GM10266 (cell line): ENCODE measurements at regions not wholly inside any gene's neighbourhood (a gene's known extent, or its start where the extent isn't known, plus 50 kb on each side); places are given as distances from the start of the nearest gene placed in this dataset.

Source experiments
- DNase-seq: peaks from one replicate; pipeline ENCODE4 v3.0.0; 2012; ENCODE audit errors: extremely low spot score
- TF ChIP-seq, protein P1 (sequence below): IDR thresholded peaks from 2 replicates; pipeline ENCODE4 v1.5.1; 2012; ENCODE audit warnings: mild to moderate bottlenecking, low read depth; ENCODE audit not compliant: control insufficient read depth, insufficient read depth; ENCODE audit errors: missing control alignments

DNA sequence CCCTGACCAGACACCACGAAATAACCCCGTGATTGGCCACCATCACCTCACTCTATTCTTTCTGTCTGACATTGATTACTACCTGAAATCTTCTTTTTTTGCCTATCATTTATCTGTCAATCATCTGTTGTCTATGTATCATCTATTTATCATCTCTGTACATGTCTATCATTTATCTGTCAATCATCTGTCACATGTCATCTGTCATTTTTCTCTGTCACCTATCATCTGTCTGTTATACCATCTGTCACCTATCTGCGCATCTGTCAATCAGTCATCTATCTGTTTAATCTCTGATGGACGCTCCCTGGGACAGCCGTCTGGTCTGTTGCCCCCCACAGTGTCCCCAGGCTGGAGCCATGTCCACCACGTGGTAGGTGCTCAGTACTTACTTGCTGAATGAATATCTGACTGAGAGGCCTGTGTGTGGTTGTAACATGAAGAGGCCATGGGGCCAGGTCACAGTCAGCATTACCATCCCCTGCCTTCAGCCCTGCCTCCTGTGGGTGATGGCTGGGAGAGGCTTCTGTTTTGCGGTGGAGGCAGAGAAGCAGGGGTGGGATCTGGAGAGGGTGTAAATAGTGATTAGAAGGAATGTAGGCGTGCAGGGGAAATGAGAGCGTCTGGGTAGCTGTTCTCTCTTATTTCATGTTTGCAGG is 302.7 kb downstream of the QKI start:
- TF ChIP-seq, protein P1, sequence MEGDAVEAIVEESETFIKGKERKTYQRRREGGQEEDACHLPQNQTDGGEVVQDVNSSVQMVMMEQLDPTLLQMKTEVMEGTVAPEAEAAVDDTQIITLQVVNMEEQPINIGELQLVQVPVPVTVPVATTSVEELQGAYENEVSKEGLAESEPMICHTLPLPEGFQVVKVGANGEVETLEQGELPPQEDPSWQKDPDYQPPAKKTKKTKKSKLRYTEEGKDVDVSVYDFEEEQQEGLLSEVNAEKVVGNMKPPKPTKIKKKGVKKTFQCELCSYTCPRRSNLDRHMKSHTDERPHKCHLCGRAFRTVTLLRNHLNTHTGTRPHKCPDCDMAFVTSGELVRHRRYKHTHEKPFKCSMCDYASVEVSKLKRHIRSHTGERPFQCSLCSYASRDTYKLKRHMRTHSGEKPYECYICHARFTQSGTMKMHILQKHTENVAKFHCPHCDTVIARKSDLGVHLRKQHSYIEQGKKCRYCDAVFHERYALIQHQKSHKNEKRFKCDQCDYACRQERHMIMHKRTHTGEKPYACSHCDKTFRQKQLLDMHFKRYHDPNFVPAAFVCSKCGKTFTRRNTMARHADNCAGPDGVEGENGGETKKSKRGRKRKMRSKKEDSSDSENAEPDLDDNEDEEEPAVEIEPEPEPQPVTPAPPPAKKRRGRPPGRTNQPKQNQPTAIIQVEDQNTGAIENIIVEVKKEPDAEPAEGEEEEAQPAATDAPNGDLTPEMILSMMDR, result no peak
- no peak for DNase-seq

DNA sequence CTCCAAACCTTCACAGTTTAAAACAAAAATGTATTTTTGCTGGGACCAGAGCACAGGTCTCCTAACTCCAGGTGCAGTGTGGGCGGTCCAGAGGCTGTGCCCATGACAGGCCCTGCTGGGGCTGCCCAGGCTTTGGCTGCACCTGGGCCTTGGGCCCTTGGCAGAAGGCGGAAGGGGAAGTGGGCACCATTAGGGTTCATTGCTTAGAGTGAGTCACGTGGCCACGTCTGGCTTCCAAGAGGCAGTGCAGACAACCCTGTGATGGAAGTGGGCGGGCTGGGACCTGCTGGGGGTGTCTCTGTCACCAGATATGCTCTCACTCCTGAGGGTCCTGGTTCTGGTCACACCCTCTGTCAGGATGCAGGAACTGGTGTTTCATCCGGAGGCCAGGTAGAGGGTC is 302.2 kb downstream of the QKI start:
- TF ChIP-seq, protein P1, result no peak
- DNase-seq, result no peak

DNA sequence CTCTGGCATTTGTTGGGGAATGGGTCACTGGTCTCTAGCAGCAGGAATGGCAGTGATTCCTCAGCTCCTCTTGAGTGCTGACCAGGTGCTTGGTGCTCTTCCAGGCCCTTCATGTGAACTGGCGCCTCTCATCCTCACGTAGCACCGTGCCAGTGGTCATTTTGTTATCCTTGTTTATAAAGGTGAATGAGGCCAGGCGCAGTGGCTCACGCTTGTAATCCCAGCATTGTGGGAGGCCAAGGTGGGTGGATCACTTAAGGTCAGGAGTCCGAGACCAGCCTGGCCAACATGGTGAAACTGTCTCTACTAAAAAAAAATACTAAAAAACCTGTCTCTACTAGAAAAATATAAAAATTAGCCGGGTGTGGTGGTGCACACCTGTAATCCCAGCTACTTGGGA is 301.3 kb downstream of the QKI start:
- no peak for DNase-seq
- TF ChIP-seq, protein P1, result no peak

DNA sequence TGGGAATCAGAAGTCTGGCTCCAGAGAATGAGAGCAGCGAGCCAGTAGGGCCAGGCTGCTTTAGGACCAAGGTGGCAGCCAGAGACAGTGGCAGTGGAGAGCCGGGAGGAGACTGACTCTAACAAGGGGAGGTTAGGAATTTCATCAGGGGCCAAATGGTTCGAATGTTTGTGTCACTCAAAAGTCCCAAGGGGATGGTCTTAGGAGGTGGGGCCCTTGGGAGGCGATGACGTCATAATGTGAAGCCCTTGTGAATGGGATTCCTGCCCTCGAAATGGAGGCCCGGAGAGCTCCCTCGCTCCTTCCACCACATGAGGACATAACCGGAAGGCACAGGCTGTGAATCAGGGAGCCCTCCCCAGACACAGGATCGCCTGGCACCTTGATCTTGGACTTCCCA is 299.7 kb downstream of the QKI start:
- TF ChIP-seq, protein P1, result no peak
- no peak for DNase-seq

DNA sequence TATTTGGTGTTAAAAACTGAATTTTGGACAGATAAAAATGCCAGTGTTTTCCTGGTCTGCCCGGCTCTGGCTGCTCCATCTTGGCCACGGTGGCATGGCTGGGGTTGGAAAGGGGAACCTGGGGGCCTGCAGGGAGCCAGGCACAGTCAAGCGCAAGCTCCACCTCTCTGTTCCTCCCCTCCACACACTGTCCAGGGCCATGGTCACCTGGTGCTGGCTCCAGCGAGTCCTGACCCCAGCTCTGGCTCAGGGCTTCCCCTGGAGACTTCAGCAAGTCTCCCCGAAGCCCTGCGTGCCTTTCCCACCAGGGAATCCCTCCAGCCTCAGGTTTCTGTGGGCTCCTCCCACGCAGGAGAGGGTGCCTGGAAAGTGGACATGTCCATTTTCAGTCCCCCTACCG is 298.5 kb downstream of the QKI start:
- no peak for DNase-seq
- TF ChIP-seq, protein P1, result no peak

DNA sequence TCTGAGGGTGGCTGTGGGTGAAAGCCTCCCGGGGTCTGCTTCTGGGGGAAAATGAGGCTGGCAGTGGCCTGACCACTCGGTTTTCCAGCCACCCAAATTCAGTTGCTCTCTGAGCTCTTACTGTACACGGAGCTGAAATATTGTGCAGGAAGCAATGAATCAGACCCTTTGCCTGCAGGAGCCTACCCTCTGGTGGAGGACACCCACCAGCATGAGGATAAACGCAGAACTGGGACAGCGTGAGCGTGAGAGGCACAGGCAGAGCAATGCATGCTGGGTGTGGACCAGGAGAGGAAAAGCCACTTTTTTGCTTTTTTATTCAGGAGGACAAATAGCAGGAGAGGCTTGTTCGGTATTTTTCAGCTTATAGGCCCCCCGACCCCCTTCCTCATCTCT is 298.0 kb downstream of the QKI start:
- TF ChIP-seq, protein P1, result no peak
- DNase-seq, result no peak

DNA sequence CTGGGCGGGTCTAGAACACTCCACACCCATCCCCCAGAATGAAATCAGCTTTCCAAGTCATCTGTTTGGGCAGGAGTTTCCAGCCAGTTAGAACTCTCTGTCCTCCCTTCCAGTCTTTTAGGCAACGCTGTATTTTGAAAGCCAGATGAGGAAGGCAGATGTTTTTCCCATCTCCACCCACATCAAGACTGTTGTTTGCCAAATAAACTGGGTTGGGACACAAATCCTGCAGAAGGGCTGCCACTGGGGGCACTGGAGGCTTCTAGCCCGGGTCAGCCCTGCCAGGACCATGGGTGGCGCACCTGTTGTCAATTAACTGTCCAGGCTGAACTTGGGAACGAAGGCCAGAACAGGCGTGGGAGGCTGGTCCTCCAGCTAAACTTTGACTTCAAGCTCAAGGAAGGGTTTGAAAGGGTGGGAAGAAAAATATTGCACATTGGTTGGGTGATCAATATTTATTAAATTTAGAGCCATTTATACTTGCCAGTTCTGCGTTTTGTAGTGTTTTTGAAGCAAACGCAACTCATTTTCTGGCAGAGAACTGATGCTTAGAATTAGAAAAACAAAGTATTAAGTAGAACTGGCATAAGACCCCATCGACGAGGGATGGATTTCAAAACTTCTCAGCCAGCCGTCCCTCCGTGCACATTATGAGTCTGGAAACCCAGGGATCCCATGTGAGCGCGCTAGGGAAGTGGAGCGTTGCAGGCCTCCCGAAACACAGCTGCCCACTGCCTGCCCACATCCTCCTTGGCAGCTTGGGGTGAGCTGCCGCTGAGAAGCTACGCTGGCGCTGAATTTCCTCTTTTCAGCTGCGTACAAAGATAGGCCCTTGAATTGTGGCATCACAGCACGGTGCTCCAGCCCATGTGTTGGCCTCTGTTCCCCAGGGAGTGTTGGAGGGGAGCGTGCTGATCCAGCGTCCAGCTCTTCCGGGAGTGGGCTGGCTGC is 297.4 kb downstream of the QKI start:
- DNase-seq, result no peak
- TF ChIP-seq, protein P1, result no peak
